Liver (tissue), 8 donors: ENCODE measurements at regions not wholly inside any gene's neighbourhood (a gene's known extent, or its start where the extent isn't known, plus 50 kb on each side); places are given as distances from the start of the nearest gene placed in this dataset.

Experiments used
- DNase-seq: peaks from one replicate; pipeline ENCODE4 v3.0.0-alpha.2; 2017; ENCODE audit warnings: low spot score
- H3K27ac ChIP-seq, 2 donors: one replicate each; pipeline ENCODE4 v1.7.0; 2013; ENCODE audit warnings: inconsistent platforms in 2 of 2, low read length in 2 of 2, control low read depth in 1 of 2, low read depth in 1 of 2, mild to moderate bottlenecking in 1 of 2
- H3K27me3 ChIP-seq, 4 donors: one replicate each; pipeline versions ENCODE4 v1.6.1 to v1.7.0; 2013; ENCODE audit warnings: low read length in 3 of 4, inconsistent platforms in 1 of 4, mild to moderate bottlenecking in 1 of 4, moderate library complexity in 1 of 4; ENCODE audit not compliant: control insufficient read depth in 4 of 4, insufficient read depth in 4 of 4
- H3K36me3 ChIP-seq, 4 donors: one replicate each; pipeline versions ENCODE4 v1.6.1 to v1.7.0; 2013; ENCODE audit warnings: low read length in 3 of 4, mild to moderate bottlenecking in 3 of 4, low read depth in 1 of 4, moderate library complexity in 1 of 4; ENCODE audit not compliant: control insufficient read depth in 4 of 4, insufficient read depth in 3 of 4
- H3K4me1 ChIP-seq, 4 donors: one replicate each; pipeline versions ENCODE4 v1.6.1 to v1.7.0; 2013; ENCODE audit warnings: low read length in 3 of 4, mild to moderate bottlenecking in 3 of 4, moderate library complexity in 1 of 4; ENCODE audit not compliant: control insufficient read depth in 4 of 4, insufficient read depth in 4 of 4
- H3K4me3 ChIP-seq, 3 donors: one replicate each; pipeline versions ENCODE4 v1.6.1 to v1.7.0; 2013; ENCODE audit warnings: low read length in 3 of 3, control low read depth in 1 of 3, low read depth in 1 of 3, mild to moderate bottlenecking in 1 of 3
- H3K9ac ChIP-seq, 2 donors: one replicate each; pipeline ENCODE4 v1.7.0; 2013; ENCODE audit warnings: low read length in 2 of 2, mild to moderate bottlenecking in 2 of 2, moderate library complexity in 2 of 2, control low read depth in 1 of 2, low read depth in 1 of 2
- H3K9me3 ChIP-seq, 4 donors: one replicate each; pipeline versions ENCODE4 v1.6.1 to v1.7.0; 2013; ENCODE audit warnings: low read length in 3 of 4; ENCODE audit not compliant: control insufficient read depth in 4 of 4
- CTCF ChIP-seq: fragments of 150-350 bp; IDR thresholded peaks from 2 replicates; pipeline ENCODE4 v1.5.1; 2017; ENCODE audit warnings: improper control_type of control experiment, low read depth, low read length; ENCODE audit not compliant: missing input control
- EGR1 ChIP-seq, 2 donors: IDR thresholded peaks; 2 replicates each; pipeline ENCODE4 v1.6.1; 2016 to 2018; ENCODE audit warnings: antibody characterized with exemption in 2 of 2, low read depth in 2 of 2
- FOXA1 ChIP-seq: IDR thresholded peaks from 2 replicates; pipeline ENCODE4 v1.6.1; 2016; ENCODE audit warnings: antibody characterized with exemption
- FOXA2 ChIP-seq: IDR thresholded peaks from 2 replicates; pipeline ENCODE4 v1.6.1; 2016; ENCODE audit warnings: antibody characterized with exemption
- GABPA ChIP-seq, 2 donors: IDR thresholded peaks in 1 of 2; conservative IDR thresholded peaks in 1 of 2; 2 replicates each; pipeline ENCODE4 v1.6.1; 2016; ENCODE audit warnings: antibody characterized with exemption in 2 of 2, mild to moderate bottlenecking in 1 of 2, moderate library complexity in 1 of 2
- HNF4G ChIP-seq: IDR thresholded peaks from 2 replicates; pipeline ENCODE4 v1.6.1; 2016; ENCODE audit warnings: antibody characterized with exemption
- JUND ChIP-seq, 2 donors: IDR thresholded peaks; 2 replicates each; pipeline ENCODE4 v1.6.1; 2016; ENCODE audit warnings: antibody characterized with exemption in 2 of 2
- NR2F2 ChIP-seq: IDR thresholded peaks from 2 replicates; pipeline ENCODE4 v1.6.1; 2016; ENCODE audit warnings: antibody characterized with exemption
- RAD21 ChIP-seq, 2 donors: IDR thresholded peaks; 2 replicates each; pipeline ENCODE4 v1.6.1; 2016; ENCODE audit warnings: antibody characterized with exemption in 2 of 2, mild to moderate bottlenecking in 2 of 2
- RXRA ChIP-seq, 2 donors: IDR thresholded peaks; 2 replicates each; pipeline ENCODE4 v1.6.1; 2017 to 2018; ENCODE audit warnings: antibody characterized with exemption in 2 of 2, mild to moderate bottlenecking in 1 of 2
- SP1 ChIP-seq: IDR thresholded peaks from 2 replicates; pipeline ENCODE4 v1.6.1; 2018; ENCODE audit warnings: antibody characterized with exemption, mild to moderate bottlenecking
- TAF1 ChIP-seq: conservative IDR thresholded peaks from 2 replicates; pipeline ENCODE4 v1.6.1; 2016; ENCODE audit warnings: antibody characterized with exemption, mild to moderate bottlenecking
- YY1 ChIP-seq: IDR thresholded peaks from 2 replicates; pipeline ENCODE4 v1.6.1; 2016; ENCODE audit warnings: antibody characterized with exemption, mild to moderate bottlenecking
- ZBTB33 ChIP-seq: IDR thresholded peaks from 2 replicates; pipeline ENCODE4 v1.6.1; 2016; ENCODE audit warnings: antibody characterized with exemption
- WGBS: extraction: QIAGEN DNeasy Blood & Tissue Kit; methylation state at CpG from one replicate; pipeline ENCODE4 v1.1.7; 2013; 5-methylcytosine and 5-hydroxymethylcytosine counted together
- TF ChIP-seq, protein P1 (sequence below): IDR thresholded peaks from 2 replicates; pipeline ENCODE4 v1.6.1; 2016; ENCODE audit warnings: antibody characterized with exemption
- TF ChIP-seq, protein P2 (sequence below): IDR thresholded peaks from 2 replicates; pipeline ENCODE4 v1.6.1; 2016; ENCODE audit warnings: antibody characterized with exemption, mild to moderate bottlenecking
- donor health status: healthy.
- donor health status: healthy.
- donor health status: healthy.
- donor health status: healthy.
- donor health status: healthy.

- Histone ChIP-seq H3K4me1 (peaks cover 0 to 6% (median 3%) of the 10 kb centered on the region in 4 donors), H3K9me3 (no peaks in the 10 kb centered on the region), H3K27me3 (peaks cover 0 to 7% (median 4%) of the 10 kb centered on the region in 4 donors), H3K36me3 (no peaks in the 10 kb centered on the region), H3K9ac (no peak overlapping the region), H3K27ac (no peak overlapping the region), H3K4me3 (no peak overlapping the region)
- no peak for DNase-seq
- WGBS, result 74% methylated on average over 22 of the region's 22 CpGs
- TF ChIP-seq FOXA2 (no peak), GABPA (IDR thresholded peaks at IDR 0.05 in 1 of 2, conservative IDR thresholded peaks at IDR 0.05 in 1 of 2) (no peak), CTCF (no peak), RXRA (IDR thresholded peaks at IDR 0.05) (no peak), NR2F2 (no peak), FOXA1 (no peak), EGR1 (IDR thresholded peaks at IDR 0.05; ENCODE audit: low read depth in 2 of 2) (no peak), TAF1 (no peak), SP1 (no peak), JUND (IDR thresholded peaks at IDR 0.05) (no peak), ZBTB33 (no peak), HNF4G (no peak), RAD21 (IDR thresholded peaks at IDR 0.05) (no peak), YY1 (no peak)
- TF ChIP-seq, protein P1, sequence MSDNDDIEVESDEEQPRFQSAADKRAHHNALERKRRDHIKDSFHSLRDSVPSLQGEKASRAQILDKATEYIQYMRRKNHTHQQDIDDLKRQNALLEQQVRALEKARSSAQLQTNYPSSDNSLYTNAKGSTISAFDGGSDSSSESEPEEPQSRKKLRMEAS, result no peak
- TF ChIP-seq, protein P2, sequence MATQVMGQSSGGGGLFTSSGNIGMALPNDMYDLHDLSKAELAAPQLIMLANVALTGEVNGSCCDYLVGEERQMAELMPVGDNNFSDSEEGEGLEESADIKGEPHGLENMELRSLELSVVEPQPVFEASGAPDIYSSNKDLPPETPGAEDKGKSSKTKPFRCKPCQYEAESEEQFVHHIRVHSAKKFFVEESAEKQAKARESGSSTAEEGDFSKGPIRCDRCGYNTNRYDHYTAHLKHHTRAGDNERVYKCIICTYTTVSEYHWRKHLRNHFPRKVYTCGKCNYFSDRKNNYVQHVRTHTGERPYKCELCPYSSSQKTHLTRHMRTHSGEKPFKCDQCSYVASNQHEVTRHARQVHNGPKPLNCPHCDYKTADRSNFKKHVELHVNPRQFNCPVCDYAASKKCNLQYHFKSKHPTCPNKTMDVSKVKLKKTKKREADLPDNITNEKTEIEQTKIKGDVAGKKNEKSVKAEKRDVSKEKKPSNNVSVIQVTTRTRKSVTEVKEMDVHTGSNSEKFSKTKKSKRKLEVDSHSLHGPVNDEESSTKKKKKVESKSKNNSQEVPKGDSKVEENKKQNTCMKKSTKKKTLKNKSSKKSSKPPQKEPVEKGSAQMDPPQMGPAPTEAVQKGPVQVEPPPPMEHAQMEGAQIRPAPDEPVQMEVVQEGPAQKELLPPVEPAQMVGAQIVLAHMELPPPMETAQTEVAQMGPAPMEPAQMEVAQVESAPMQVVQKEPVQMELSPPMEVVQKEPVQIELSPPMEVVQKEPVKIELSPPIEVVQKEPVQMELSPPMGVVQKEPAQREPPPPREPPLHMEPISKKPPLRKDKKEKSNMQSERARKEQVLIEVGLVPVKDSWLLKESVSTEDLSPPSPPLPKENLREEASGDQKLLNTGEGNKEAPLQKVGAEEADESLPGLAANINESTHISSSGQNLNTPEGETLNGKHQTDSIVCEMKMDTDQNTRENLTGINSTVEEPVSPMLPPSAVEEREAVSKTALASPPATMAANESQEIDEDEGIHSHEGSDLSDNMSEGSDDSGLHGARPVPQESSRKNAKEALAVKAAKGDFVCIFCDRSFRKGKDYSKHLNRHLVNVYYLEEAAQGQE, result no peak
These were observed 103.7 kb downstream of the ADRA2C start for GRCh38 chr4:3869661-3870566.
